ENCODE measurements at regions not wholly inside any gene's neighbourhood (a gene's known extent, or its start where the extent isn't known, plus 50 kb on each side); places are given as distances from the start of the nearest gene placed in this dataset.
A peak's percentile ranks its signal among the peaks of the same experiment; 100 is the strongest.
"Not testable (repeated sequence)": the region's sequence is repeated elsewhere in the genome, so short reads cannot be mapped to it uniquely, and the experiment has no call there.

DNA sequence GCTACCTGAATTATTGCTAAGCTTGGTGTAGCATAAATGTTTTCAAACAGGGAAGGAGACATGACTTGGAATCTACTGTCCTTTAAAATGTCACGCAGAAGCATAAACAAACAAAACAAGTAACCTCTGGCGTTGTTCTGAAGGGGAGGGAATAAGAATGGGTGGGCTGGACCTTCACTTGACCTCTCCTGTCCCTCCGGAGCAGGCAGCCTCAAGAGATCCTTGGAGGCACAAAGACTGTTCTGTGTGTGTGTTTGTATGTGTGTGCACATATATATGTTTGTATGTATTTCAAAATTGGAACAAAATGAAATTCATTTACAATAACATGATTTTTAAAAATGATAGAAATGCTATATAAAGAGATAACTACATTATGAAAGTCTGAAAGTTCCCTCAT, 91.3 kb upstream of the DCLK2 start:
- DNase-seq (ENCODE audit: low spot score), result no peak

DNA sequence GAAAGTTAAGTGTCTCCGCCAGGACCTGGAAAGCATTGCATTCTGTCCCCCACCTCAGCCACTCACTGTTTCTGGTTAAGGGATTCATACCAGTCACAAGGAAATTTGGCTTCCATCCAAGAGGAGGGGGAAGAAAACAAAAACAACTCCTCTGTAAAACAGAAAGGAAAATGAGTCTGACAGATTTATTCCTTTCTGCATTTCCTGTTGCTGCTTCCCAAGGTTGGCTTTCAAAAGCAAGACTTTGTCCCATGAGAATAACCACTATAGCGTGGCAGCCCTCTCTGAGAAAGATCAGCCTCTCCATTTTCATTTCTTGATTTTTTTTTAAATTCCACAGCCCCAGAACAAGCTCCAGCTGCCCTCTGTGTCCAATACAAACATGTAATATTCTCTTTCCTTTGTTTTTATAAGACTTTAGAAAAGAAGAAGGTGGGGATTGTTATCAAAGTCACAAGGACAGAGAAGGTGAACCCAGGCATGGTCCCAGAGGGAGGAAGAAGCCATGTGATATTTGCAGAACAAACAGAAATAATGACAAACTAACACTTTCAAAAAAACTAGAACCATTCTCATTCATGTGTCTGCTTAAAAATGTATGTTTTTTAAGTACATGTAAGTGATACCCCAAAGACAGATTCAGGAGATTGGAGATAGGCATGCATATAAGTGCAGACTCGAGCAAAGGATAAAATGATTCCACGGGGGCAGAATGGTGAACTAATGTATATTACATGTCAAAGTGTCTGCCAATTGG, 90.7 kb upstream of the DCLK2 start:
- no peak for DNase-seq (ENCODE audit: low spot score)

DNA sequence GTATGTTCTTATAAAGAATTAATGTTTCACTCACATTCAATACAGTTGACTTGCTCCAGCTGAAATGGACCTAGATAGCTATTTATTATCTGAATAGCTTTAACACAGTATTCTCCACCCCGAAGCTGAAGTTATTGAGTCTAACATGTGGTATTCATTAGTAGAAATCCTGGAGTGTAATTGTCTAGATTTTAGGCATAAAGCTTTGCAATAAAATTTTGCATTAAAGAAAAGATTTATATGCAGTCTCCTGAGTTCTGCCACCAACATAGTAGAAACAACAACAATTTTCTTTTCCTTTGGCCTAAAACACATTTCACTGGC, 90.2 kb upstream of the DCLK2 start:
- no peak for DNase-seq (ENCODE audit: low spot score)

DNA sequence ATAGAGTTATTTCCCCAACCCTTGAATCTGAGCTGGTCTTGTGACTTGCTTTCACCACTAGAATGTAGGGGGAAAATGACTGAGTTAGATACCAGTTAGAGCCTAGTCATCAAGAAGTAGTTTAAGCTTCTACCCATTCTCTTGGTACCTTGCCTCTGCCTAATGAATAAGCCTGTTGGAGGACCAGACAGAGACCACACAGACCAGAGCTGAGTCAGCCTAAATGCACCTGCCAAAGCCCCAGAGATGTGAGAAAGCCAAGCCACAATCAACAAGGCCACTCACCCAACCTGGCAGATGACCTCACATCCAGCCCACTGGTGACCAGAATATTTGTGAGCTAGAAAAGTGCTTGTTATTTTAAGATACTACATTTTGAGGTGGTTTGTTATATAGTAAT, 85.2 kb upstream of the DCLK2 start:
- no peak for DNase-seq (ENCODE audit: low spot score)

DNA sequence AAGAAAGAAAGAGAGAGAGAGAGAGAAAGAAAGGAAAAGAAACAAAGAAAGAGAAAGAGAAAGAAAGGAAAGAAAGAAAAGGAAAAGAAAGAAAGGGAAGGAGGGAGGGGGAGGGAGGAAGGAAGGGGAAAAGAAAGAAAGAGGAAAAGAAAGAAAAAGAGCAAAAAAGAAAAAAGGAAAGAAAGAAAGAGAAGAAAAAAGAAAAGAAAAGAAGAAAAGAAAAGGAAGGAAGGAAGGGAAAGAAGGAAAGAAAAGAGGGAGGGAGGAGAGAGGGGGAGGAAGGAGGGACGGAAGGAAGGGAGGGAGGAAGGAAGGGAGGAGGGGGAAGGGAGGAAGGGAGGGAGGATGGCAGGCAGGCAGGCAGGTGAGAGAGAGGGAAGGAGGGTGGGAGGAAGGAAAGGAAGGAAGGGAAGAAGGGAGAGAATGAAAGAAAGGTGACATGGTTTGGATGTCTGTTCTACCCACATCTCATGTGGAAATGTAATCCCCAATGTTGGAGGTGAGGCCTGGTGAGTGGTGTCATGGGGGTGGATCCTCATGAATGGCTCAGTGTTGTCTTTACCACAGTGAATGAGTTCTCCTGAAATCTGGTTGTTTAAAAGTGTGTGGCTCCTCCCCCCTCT, 83.0 kb upstream of the DCLK2 start:
- no peak for DNase-seq (ENCODE audit: low spot score)

DNA sequence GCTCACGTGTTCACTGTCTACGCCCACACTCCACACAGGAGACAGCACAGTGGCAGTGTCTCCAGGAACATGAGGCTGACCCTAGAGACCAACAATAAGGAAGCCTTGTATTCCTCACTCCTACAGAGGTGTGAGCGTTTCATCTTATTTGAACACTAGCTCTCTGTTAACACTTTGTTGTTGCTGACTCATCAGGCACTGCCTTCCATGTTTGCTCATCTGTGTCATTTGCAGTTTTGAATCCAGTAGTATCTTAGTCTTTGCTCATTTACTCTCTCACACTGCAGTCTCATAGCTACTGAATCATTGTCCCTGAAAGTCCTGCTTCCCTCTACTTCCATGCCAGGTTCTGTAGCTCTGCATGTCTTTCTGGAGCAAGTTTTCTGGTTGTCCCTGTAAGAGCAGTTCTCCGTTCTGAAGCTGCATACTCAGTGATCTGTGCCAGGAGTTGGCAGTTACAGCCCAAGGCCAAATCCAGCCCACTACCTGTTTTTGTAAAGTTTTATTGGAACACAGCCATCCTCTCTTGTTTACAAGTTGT, 80.3 kb upstream of the DCLK2 start:
- DNase-seq (ENCODE audit: low spot score), result peak; percentile 31

DNA sequence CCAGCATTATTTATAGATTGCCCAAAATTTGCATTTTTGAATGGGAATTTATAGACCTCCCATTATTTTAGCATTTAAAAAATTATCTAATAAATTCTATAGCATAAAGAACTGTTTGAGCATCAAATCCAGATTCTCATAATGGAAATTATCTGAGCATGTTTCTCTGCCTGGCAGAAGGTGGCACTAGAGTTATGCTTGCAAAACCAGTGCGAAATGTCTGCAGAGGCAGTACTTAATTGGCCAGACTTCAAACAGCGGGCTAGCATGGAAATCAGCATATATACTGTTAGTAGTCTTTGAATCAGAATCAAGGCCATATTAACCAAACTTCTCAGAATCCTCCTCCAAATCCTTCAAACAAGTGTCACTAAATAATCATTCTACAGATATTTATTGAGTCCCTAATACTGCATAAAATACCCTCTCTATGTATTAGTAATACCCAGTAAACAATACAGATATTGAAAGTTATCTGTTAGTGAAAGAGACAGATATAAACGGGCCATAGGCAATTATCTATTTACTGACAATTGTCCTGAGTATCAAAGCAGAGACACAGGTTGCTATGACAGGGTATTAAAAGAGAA, 78.7 kb upstream of the DCLK2 start:
- peak; percentile 53 for DNase-seq (ENCODE audit: low spot score)

DNA sequence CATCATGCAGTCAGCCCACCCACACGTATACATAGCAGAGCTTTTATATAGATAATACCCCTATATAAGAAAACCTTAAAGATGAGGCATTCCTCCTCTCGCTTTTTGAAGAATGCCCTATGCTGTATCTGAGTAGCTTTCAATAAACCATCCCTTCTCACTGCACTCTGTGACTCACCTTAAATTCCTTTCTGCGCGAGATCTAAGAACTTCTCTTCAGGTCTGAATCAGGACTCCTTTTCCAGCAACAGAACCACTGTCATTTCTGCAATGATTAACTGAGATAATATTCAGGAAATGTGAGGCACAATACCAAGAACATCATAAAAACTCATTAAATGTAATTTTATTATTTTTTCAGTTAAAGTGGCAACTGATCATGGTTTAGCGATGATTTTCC, 76.4 kb upstream of the DCLK2 start:
- DNase-seq (ENCODE audit: low spot score), result no peak

DNA sequence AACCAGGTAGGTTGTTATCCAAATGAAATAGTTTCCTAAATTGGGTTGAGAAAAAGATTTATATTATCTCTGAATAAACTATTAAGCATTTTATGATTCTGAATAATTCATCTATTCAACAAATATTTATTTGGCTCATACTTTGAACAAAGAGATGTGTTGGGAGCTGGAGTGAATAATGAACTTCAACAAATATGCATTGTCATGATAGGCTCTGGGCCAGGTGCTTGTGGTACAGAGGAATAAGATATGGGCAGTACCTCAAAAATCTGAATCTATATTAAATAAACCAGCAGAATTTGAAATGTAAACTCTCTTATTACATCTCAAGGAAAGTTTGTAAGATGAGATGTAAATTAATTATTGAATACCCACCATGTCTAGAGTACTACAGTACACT, 75.7 kb upstream of the DCLK2 start:
- no peak for DNase-seq (ENCODE audit: low spot score)

DNA sequence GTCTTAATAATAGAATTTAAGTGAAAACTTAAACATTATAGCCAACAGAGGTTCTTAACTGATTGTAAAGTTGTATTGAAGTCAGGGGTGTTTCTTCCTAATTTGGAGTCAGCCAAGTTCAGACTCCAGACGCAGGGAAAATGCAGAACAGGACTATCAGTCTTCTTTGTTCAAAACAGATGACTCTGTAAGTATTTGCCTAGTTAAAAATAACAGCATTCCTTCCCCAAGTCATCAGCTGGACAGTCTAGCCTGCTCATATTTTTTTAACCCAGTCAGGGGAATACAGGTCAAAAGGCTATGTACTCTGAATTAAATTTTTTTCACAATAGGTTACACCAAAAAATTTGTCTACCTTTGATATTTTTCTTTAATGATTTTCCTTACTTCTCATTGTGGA, 73.8 kb upstream of the DCLK2 start:
- no peak for DNase-seq (ENCODE audit: low spot score)

DNA sequence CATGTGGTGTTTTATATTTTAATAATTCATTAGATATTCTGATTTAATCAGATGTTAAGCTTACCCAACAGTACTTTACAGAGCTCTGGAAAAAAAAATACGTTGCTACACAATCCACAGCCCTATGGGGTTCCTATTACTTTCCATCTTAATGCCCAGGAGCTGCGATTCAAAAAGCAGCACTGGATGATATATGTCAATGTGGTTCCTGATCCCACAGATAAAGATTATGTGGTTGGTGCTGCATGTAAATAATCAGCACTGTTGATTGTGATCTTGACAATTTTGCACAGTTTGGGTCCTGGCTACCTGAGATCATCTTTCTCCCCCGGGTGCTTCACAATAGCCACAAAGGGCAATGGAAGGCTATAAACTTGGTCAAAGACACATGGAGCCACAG, 72.7 kb upstream of the DCLK2 start:
- DNase-seq (ENCODE audit: low spot score), result no peak

DNA sequence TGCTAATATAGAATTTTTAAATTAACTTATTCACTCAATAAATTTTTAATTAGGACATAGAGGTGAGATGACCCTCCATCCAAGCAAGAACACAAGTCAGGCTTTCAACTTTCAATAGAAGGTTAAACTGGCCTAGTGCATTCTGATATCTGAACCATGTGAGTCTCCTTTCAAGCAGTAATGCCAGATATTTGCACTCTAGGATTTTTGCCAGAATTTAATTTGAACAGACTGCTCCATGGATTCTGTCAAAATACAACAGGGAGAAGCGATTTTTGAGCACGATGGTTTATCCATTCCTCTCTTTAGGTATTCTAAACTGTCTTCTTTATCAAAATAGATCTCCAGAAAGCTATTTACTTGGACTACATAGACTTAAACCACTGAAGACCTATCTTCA, 72.0 kb upstream of the DCLK2 start:
- no peak for DNase-seq (ENCODE audit: low spot score)

DNA sequence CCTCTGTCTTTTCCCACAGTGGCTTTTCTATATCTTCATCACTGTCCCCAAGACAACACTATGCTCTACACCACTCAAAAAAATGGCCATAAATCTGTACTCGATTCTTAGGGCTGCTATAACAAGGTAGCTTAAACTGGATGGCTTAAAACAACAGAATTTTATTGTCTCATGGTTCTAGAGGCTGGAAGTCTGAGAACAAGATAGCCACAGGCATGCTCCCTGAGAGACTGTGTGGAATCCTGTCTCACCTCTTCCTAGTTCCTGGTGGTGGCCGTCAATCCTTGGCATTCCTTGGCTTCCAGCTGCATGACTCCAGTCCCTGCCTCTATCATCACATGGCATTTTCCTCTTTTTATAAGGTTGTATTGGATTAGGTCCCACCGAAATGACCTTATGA, 70.7 kb upstream of the DCLK2 start:
- DNase-seq (ENCODE audit: low spot score), result no peak

DNA sequence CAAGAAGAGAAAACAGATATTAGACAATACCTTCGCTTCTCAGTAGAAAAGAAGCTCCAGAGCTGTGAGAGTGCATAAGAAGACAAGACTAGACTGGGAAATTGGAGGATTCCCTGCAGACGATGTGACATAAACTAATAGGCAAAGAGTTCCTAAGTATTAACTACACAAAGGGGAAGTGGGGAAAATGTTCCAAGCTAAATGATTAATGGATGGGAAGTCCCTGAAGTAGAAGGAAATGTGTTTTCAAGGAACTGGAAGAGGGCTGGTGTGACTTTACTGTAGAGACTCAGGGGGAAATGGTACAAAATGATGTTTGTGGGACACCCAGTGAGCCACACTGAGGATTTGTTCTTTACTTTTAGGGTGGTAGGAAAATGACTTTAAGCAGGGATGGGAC, 69.7 kb upstream of the DCLK2 start:
- no peak for DNase-seq (ENCODE audit: low spot score)

DNA sequence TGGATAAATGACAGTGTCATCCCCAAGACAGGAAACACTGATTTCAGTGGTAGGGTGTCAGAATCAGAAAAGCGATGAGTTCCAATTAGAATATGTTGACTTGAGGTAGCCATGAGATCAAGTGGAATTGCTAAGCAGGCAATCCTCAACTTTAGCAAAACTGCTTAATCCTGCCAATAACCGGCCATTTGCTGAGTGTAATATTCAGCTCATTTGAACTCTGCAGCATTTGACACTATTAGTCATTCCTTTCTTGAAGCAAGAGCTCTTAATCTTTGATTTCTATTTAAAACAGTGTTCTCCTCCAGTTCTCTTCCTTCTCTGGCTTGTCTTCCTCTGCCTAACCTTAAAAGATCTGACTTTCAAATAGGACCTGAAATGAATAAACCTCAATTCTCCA, 68.7 kb upstream of the DCLK2 start:
- no peak for DNase-seq (ENCODE audit: low spot score)

DNA sequence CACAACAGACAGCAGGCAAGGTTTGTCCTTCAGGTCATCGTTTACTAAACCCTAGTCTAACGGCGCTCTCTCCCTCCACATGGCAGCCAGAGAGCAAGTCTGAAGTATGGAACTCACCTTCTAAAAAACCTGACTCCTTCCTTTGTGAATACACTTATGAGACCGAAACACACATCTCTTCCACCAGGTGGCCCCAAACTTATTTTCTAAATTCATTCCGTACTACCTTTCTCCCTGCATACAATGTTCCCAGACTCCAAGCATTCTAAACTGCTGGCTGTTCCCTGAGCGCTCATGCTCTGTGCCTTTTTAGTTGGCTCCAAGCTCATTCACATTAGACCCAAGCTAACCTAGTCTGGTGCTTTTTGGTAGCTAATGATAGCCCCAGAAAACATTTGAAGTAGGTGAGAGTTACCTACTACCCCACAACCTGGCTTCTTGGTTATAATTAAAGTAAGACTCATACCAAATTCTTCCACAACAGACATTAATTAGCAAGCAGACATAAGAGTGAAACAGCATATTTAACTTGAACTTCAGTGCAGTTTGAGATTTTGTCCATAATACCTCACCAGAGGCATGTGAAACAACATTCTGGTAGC, 67.6 kb upstream of the DCLK2 start:
- DNase-seq (ENCODE audit: low spot score), result peak; percentile 66

DNA sequence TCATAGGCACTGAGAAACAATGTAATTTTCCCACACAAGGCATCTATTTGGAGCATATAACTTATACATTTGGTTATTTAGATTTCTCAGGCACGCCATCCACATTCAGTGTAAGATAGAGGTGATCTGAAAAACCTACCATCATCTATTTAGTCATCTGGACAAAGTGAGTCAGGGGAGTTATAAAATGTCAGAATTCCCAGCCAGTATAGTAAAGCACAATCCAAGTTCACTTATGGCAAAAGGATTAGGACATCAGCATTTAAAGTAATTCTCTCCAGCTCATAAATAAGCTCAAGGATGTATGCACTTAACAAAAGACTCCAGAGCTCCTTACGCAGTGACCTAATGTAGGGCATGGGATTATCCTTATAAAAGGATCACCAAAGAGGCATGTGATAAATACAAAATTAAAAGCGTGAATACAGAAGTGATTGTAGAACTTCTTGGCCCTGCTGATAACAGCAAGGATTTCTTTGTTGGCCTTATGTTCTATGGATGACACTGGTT, 65.3 kb upstream of the DCLK2 start:
- no peak for DNase-seq (ENCODE audit: low spot score)

DNA sequence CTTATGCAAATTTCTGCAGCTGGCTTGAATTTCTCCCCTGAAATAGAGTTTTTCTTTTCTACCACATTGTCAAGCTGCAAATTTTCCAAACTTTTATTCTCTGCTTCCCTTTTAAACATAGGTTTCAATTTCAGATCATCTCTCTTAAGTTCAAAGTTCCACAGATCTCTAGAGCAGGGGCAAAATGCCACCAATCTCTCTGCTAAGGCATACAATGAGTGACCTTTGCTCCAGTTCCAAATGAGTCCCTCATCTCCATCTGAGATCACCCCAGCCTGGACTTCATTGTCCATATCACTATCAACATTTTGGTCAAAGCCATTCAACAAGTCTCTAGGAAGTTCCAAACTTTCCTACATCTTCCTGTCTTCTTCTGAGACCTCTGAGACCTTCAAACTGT, 62.3 kb upstream of the DCLK2 start:
- DNase-seq (ENCODE audit: low spot score), result not testable (repeated sequence)

DNA sequence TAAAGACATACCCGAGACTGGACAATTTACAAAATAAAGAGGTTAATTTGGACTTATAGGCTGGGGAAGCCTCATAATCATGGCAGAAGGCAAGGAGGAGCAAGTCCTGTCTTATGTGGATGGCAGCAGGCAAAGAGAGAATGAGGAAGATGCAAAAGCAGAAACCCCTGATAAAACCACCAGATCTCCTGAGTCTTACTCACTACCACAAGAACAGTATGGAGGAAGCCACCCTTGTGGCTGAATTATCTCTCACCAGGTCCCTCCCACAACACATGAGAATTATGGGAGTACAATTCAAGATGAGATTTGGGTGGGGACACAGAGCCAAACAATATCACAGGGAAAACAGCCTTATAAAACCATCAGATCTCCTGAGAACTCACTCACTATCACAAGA, 61.6 kb upstream of the DCLK2 start:
- not testable (repeated sequence) for DNase-seq (ENCODE audit: low spot score)

DNA sequence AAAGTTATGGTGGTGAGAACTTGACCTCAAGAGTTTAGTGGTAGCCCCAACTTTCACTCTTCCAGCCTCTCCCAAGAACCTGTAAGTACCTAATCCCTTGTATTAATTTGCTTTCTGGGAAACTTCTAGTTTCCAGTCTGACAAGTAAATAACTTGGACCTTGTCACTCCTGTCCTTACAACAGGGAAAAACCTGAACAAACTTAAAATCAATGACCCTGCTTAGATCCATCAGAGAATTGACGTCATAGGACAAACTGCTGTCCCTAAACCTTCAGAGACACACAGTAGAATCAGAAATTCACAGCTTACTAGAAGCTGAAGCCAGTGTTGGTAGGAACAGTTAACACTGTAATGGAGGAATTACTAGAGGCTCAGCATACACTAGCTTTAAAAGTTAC, 60.0 kb upstream of the DCLK2 start:
- no peak for DNase-seq (ENCODE audit: low spot score)

DNA sequence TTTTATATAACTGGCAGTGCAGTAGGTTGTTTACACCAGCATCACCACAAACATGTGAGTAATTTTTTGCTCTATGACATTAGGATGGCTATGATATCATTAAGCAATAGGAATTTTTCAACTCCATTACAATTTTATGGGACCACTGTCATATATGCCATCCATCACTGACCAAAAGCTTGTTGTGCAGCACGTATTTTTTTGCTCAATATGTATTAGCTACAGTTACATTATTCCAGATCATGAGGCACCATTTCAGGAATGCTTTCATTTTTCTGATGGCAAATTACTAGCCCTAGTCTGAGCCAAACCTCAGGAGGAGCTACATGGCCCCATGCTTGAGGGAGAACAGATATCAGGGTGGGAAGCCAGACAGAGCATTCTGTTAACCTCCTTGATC, 56.8 kb upstream of the DCLK2 start:
- no peak for DNase-seq (ENCODE audit: low spot score)

DNA sequence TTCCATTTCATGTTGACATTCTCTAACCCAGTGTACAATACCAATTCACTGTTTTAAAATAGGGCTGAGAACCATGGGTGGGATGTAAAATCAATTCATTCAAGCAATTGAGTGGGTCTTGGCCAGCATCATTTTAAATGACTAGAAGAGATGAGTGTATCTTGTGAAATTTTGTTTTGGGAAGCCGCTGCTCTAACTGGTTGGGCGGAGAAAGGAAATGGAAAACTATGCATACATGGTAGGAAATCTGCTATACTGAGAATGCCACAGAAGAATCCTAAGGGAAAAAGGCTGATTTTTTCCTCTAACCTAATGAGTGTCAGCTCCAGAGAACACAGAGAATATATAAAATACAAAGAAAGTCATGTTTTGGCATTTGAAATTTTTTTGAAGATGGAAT, 54.8 kb upstream of the DCLK2 start:
- DNase-seq (ENCODE audit: low spot score), result no peak

DNA sequence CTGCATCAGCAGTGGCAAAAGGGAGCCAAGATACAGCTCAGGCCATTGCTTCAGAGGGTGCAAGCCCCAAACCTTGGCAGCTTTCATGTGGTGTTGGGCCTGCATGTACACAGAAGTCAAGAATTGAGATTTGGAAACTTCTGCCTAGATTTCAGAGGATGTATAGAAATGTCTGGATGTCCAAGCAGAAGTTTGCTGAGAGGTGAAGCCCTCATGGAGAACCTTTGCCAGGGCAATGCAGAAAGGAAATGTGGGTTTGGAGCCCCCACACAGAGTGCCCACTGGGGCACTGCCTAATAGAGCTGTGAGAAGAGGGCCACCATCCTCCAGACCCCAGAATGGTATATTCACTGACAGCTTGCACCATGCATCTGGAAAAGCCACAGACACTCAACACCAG, 51.3 kb upstream of the DCLK2 start:
- DNase-seq (ENCODE audit: low spot score), result not testable (repeated sequence)
